ENCODE measurements at regions not wholly inside any gene's neighbourhood (a gene's known extent, or its start where the extent isn't known, plus 50 kb on each side); places are given as distances from the start of the nearest gene placed in this dataset.

DNA sequence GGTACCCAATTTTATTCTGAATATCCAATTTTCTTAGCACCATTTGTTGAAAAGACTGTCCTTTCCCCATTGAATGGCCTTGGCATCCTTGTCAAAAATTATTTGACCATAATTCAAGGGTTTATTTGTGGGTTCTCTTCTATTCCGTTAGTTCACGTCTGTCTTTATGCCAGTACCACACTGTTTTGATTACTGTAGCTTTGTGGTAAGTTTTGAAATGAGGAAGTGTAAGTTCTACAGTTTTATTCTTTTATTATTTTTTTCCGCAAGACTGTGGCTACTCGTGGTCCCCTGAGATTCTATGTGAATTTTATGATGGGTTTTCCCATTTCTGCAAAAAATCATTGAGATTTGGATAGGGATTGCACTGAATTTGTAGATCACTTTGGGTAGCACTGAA, 402.6 kb downstream of the PLK2 start:
- Histone ChIP-seq H3K79me2 (ENCODE audit: insufficient read depth, low read length) (no peaks in the 10 kb centered on the region), H3K4me2 (ENCODE audit: insufficient read depth, low read length) (no peak overlapping the region), H3K4me3 (ENCODE audit: low read depth in 1 of 2, low read length in 2 of 2) (no peak overlapping the region), H3K9me3 (ENCODE audit: insufficient read depth, low read length, severe bottlenecking) (no peaks in the 10 kb centered on the region), H4K20me1 (ENCODE audit: insufficient read depth, low read length) (no peaks in the 10 kb centered on the region), H3K27me3 (ENCODE audit: insufficient read depth, low read length, poor library complexity) (no peaks in the 10 kb centered on the region), H3K9ac (ENCODE audit: low read depth, low read length) (no peak overlapping the region), H3K27ac (ENCODE audit: low read length) (no peak overlapping the region), H3K36me3 (ENCODE audit: insufficient read depth, low read length) (no peaks in the 10 kb centered on the region), H2AFZ (ENCODE audit: low read depth, low read length) (no peak overlapping the region), H3K4me1 (ENCODE audit: insufficient read depth, low read length) (no peaks in the 10 kb centered on the region)
- no peak for DNase-seq
- no peak for ATAC-seq (ENCODE audit: insufficient read depth, low read depth)
- TF ChIP-seq, protein P1, sequence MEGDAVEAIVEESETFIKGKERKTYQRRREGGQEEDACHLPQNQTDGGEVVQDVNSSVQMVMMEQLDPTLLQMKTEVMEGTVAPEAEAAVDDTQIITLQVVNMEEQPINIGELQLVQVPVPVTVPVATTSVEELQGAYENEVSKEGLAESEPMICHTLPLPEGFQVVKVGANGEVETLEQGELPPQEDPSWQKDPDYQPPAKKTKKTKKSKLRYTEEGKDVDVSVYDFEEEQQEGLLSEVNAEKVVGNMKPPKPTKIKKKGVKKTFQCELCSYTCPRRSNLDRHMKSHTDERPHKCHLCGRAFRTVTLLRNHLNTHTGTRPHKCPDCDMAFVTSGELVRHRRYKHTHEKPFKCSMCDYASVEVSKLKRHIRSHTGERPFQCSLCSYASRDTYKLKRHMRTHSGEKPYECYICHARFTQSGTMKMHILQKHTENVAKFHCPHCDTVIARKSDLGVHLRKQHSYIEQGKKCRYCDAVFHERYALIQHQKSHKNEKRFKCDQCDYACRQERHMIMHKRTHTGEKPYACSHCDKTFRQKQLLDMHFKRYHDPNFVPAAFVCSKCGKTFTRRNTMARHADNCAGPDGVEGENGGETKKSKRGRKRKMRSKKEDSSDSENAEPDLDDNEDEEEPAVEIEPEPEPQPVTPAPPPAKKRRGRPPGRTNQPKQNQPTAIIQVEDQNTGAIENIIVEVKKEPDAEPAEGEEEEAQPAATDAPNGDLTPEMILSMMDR (IDR thresholded peaks at IDR 0.05; ENCODE audit: borderline replicate concordance, extremely low read depth, low read length, poor library complexity, severe bottlenecking), result no peak
- no peak for TF ChIP-seq EZH2 (IDR thresholded peaks at IDR 0.05; ENCODE audit: borderline replicate concordance, low read depth, low read length, severe bottlenecking)

DNA sequence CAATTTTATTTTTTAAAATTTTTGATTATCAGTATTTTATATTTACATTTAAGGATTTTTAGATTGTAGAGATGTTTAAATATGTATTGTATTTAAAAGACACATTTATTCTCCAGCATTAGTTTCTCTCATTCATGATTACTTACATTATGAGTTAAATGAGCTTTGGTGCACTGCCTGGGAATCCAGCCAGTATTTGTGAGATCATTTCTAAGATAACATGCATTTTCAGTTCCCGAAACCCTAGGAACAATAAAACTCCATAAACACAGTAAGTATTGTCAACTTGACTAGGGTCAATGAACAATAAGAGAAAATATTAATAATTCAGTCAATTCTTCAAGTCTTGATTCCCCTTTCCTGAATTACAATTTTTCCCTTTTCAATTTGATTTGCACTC, 403.3 kb downstream of the PLK2 start:
- Histone ChIP-seq H2AFZ (ENCODE audit: low read depth, low read length) (no peak overlapping the region), H3K79me2 (ENCODE audit: insufficient read depth, low read length) (no peaks in the 10 kb centered on the region), H4K20me1 (ENCODE audit: insufficient read depth, low read length) (no peaks in the 10 kb centered on the region), H3K4me2 (ENCODE audit: insufficient read depth, low read length) (no peak overlapping the region), H3K27me3 (ENCODE audit: insufficient read depth, low read length, poor library complexity) (no peaks in the 10 kb centered on the region), H3K27ac (ENCODE audit: low read length) (no peak overlapping the region), H3K9ac (ENCODE audit: low read depth, low read length) (no peak overlapping the region), H3K9me3 (ENCODE audit: insufficient read depth, low read length, severe bottlenecking) (no peaks in the 10 kb centered on the region), H3K36me3 (ENCODE audit: insufficient read depth, low read length) (no peaks in the 10 kb centered on the region), H3K4me1 (ENCODE audit: insufficient read depth, low read length) (no peaks in the 10 kb centered on the region), H3K4me3 (ENCODE audit: low read depth in 1 of 2, low read length in 2 of 2) (no peak overlapping the region)
- no peak for ATAC-seq (ENCODE audit: insufficient read depth, low read depth)
- no peak for TF ChIP-seq EZH2 (IDR thresholded peaks at IDR 0.05; ENCODE audit: borderline replicate concordance, low read depth, low read length, severe bottlenecking)
- TF ChIP-seq, protein P1 (IDR thresholded peaks at IDR 0.05; ENCODE audit: borderline replicate concordance, extremely low read depth, low read length, poor library complexity, severe bottlenecking), result no peak
- DNase-seq, result no peak

DNA sequence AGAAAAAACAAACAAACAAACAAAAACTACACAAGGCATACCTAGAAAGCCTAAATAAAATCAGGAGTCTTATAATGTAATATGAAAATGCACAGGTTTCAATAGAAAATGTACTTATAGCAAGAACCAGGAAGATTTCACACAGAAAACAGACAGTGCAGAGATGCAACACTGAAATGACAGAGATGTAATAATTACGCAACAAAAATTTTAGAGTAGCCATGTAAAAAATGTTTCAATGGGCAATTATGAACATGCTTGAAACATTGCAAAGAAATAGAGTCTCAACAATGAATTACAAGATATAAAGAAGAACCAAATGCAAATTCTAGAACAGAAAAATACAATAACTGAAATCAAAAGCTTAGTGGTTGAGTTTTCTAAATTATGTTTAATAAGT, 405.9 kb downstream of the PLK2 start:
- H3K4me1 ChIP-seq (ENCODE audit: insufficient read depth, low read length), result no peaks in the 10 kb centered on the region
- H3K4me3 ChIP-seq (ENCODE audit: low read depth in 1 of 2, low read length in 2 of 2), result no peak overlapping the region
- H3K27me3 ChIP-seq (ENCODE audit: insufficient read depth, low read length, poor library complexity), result no peaks in the 10 kb centered on the region
- H3K79me2 ChIP-seq (ENCODE audit: insufficient read depth, low read length), result no peaks in the 10 kb centered on the region
- TF ChIP-seq, protein P1 (IDR thresholded peaks at IDR 0.05; ENCODE audit: borderline replicate concordance, extremely low read depth, low read length, poor library complexity, severe bottlenecking), result no peak
- TF ChIP-seq EZH2 (IDR thresholded peaks at IDR 0.05; ENCODE audit: borderline replicate concordance, low read depth, low read length, severe bottlenecking), result no peak
- no peaks in the 10 kb centered on the region for H3K36me3 ChIP-seq (ENCODE audit: insufficient read depth, low read length)
- no peak overlapping the region for H3K27ac ChIP-seq (ENCODE audit: low read length)
- no peak overlapping the region for H2AFZ ChIP-seq (ENCODE audit: low read depth, low read length)
- H4K20me1 ChIP-seq (ENCODE audit: insufficient read depth, low read length), result no peaks in the 10 kb centered on the region
- DNase-seq (no peak), ATAC-seq (ENCODE audit: insufficient read depth, low read depth) (no peak)
- H3K4me2 ChIP-seq (ENCODE audit: insufficient read depth, low read length), result no peak overlapping the region
- H3K9ac ChIP-seq (ENCODE audit: low read depth, low read length), result no peak overlapping the region
- no peaks in the 10 kb centered on the region for H3K9me3 ChIP-seq (ENCODE audit: insufficient read depth, low read length, severe bottlenecking)

DNA sequence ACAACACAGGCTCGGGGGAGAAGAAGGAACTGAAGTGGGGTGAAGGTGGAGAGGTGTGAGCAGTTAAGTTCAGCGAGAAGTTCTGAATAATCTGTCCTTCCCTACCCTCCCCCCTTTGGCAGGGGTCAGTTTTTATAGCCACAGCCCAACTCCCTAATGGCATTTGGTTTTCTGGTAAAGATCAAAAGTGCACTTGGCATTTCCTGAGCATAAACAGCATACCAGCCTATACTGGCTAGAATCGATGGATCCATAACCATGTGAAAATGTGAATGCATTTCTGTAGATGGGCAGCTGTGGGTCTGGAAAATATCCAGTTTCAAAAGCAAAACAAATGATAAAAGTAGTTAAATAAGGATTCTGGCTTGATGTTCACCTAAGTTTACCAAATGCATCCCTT, 410.9 kb downstream of the PLK2 start:
- Histone ChIP-seq H3K4me1 (ENCODE audit: insufficient read depth, low read length) (no peaks in the 10 kb centered on the region), H4K20me1 (ENCODE audit: insufficient read depth, low read length) (no peaks in the 10 kb centered on the region), H3K4me3 (ENCODE audit: low read depth in 1 of 2, low read length in 2 of 2) (no peak overlapping the region), H3K9ac (ENCODE audit: low read depth, low read length) (no peak overlapping the region), H3K27ac (ENCODE audit: low read length) (no peak overlapping the region), H3K9me3 (ENCODE audit: insufficient read depth, low read length, severe bottlenecking) (no peaks in the 10 kb centered on the region), H3K4me2 (ENCODE audit: insufficient read depth, low read length) (no peak overlapping the region), H3K79me2 (ENCODE audit: insufficient read depth, low read length) (no peaks in the 10 kb centered on the region), H3K36me3 (ENCODE audit: insufficient read depth, low read length) (no peaks in the 10 kb centered on the region), H3K27me3 (ENCODE audit: insufficient read depth, low read length, poor library complexity) (peaks cover 3% of the 10 kb centered on the region), H2AFZ (ENCODE audit: low read depth, low read length) (no peak overlapping the region)
- TF ChIP-seq EZH2 (IDR thresholded peaks at IDR 0.05; ENCODE audit: borderline replicate concordance, low read depth, low read length, severe bottlenecking), result no peak
- TF ChIP-seq, protein P1 (IDR thresholded peaks at IDR 0.05; ENCODE audit: borderline replicate concordance, extremely low read depth, low read length, poor library complexity, severe bottlenecking), result no peak
- ATAC-seq (ENCODE audit: insufficient read depth, low read depth), result no peak
- DNase-seq, result no peak
